Dendritic cell treated with granulocyte-macrophage colony-stimulating factor and Interleukin-4, amounts not matched to agents 40 ng/mL and 50 ng/mL, for 4 days (primary cell): ENCODE measurements at regions not wholly inside any gene's neighbourhood (a gene's known extent, or its start where the extent isn't known, plus 50 kb on each side); places are given as distances from the start of the nearest gene placed in this dataset.
"Not testable (repeated sequence)": the region's sequence is repeated elsewhere in the genome, so short reads cannot be mapped to it uniquely, and the experiment has no call there.

Experiments
- H3K27ac Mint-ChIP-seq: one replicate; pipeline ENCODE4 v1.8.0; 2022; ENCODE audit warnings: mild to moderate bottlenecking, mixed read lengths
- H3K27me3 Mint-ChIP-seq: one replicate; pipeline ENCODE4 v1.8.0; 2022; ENCODE audit warnings: mild to moderate bottlenecking, mixed read lengths
- H3K36me3 Mint-ChIP-seq: one replicate; pipeline ENCODE4 v1.8.0; 2022; ENCODE audit warnings: low read depth, mixed read lengths
- H3K4me1 Mint-ChIP-seq: one replicate; pipeline ENCODE4 v1.8.0; 2022; ENCODE audit warnings: low read depth, mixed read lengths
- H3K4me3 Mint-ChIP-seq: one replicate; pipeline ENCODE4 v1.8.0; 2022; ENCODE audit warnings: mild to moderate bottlenecking, moderate library complexity, mixed read lengths
- H3K9me3 Mint-ChIP-seq: one replicate; pipeline ENCODE4 v1.8.0; 2022; ENCODE audit warnings: mixed read lengths
- intact Hi-C: fragments of 100-400 bp; cut with micrococcal nuclease; formaldehyde crosslinking; loops from one replicate; pipeline ENCODE4 v1.15.0; 2022

- H3K9me3 Mint-ChIP-seq, H3K27me3 Mint-ChIP-seq, H3K27ac Mint-ChIP-seq, intact Hi-C loops, H3K4me3 Mint-ChIP-seq, H3K36me3 Mint-ChIP-seq, H3K4me1 Mint-ChIP-seq: not testable (repeated sequence)
Measured at GRCh38 chr2:76697439-76697838, 824.7 kb downstream of the LRRTM4 start.

GRCh38 chr2:76692908-76693307 lies 829.3 kb downstream of the LRRTM4 start:
- Mint-ChIP-seq H3K9me3 (no peaks in the 10 kb centered on the region), H3K36me3 (no peaks in the 10 kb centered on the region), H3K4me3 (no peak overlapping the region), H3K27ac (no peak overlapping the region), H3K4me1 (no peaks in the 10 kb centered on the region), H3K27me3 (no peaks in the 10 kb centered on the region)
- intact Hi-C loops, result no loop called here

- no peaks in the 10 kb centered on the region for H3K9me3 Mint-ChIP-seq
- H3K36me3 Mint-ChIP-seq, result no peaks in the 10 kb centered on the region
- H3K4me1 Mint-ChIP-seq, result no peaks in the 10 kb centered on the region
- H3K27me3 Mint-ChIP-seq, result no peaks in the 10 kb centered on the region
- H3K27ac Mint-ChIP-seq, result no peak overlapping the region
- no peak overlapping the region for H3K4me3 Mint-ChIP-seq
- intact Hi-C loops, result no loop called here
Measured at GRCh38 chr2:76688732-76689131, 833.4 kb downstream of the LRRTM4 start.

- intact Hi-C loops, result no loop called here
- H3K27ac Mint-ChIP-seq, result no peak overlapping the region
- no peak overlapping the region for H3K4me3 Mint-ChIP-seq
- H3K4me1 Mint-ChIP-seq, result no peaks in the 10 kb centered on the region
- no peaks in the 10 kb centered on the region for H3K36me3 Mint-ChIP-seq
- no peaks in the 10 kb centered on the region for H3K27me3 Mint-ChIP-seq
- H3K9me3 Mint-ChIP-seq, result no peaks in the 10 kb centered on the region
Measured at GRCh38 chr2:76687923-76688322, 834.3 kb downstream of the LRRTM4 start.

GRCh38 chr2:76684756-76685155 lies 837.4 kb downstream of the LRRTM4 start:
- Mint-ChIP-seq H3K36me3 (no peaks in the 10 kb centered on the region), H3K4me3 (no peak overlapping the region), H3K27me3 (no peaks in the 10 kb centered on the region), H3K9me3 (no peaks in the 10 kb centered on the region), H3K27ac (no peak overlapping the region), H3K4me1 (no peaks in the 10 kb centered on the region)
- intact Hi-C loops, result no loop called here

GRCh38 chr2:76679025-76679396 lies 843.2 kb downstream of the LRRTM4 start:
- no peak overlapping the region for H3K27ac Mint-ChIP-seq
- no peak overlapping the region for H3K4me3 Mint-ChIP-seq
- intact Hi-C loops, result no loop called here
- H3K4me1 Mint-ChIP-seq, result no peaks in the 10 kb centered on the region
- H3K9me3 Mint-ChIP-seq, result no peaks in the 10 kb centered on the region
- no peaks in the 10 kb centered on the region for H3K27me3 Mint-ChIP-seq
- no peaks in the 10 kb centered on the region for H3K36me3 Mint-ChIP-seq

- Mint-ChIP-seq H3K27me3 (no peaks in the 10 kb centered on the region), H3K9me3 (no peaks in the 10 kb centered on the region), H3K36me3 (no peaks in the 10 kb centered on the region), H3K27ac (no peak overlapping the region), H3K4me1 (no peaks in the 10 kb centered on the region), H3K4me3 (no peak overlapping the region)
- intact Hi-C loops, result no loop called here
Measured at GRCh38 chr2:76678383-76679024, 843.7 kb downstream of the LRRTM4 start.

- Mint-ChIP-seq H3K27ac (no peak overlapping the region), H3K9me3 (no peaks in the 10 kb centered on the region), H3K36me3 (no peaks in the 10 kb centered on the region), H3K4me1 (no peaks in the 10 kb centered on the region), H3K27me3 (no peaks in the 10 kb centered on the region), H3K4me3 (no peak overlapping the region)
- intact Hi-C loops, result no loop called here
Measured at GRCh38 chr2:76675212-76675611, 847.0 kb downstream of the LRRTM4 start.

- H3K9me3 Mint-ChIP-seq, result no peaks in the 10 kb centered on the region
- H3K4me1 Mint-ChIP-seq, result no peaks in the 10 kb centered on the region
- H3K36me3 Mint-ChIP-seq, result no peaks in the 10 kb centered on the region
- no peak overlapping the region for H3K4me3 Mint-ChIP-seq
- no peaks in the 10 kb centered on the region for H3K27me3 Mint-ChIP-seq
- no peak overlapping the region for H3K27ac Mint-ChIP-seq
- intact Hi-C loops, result no loop called here
Measured at GRCh38 chr2:76672798-76673197, 849.4 kb downstream of the LRRTM4 start.

- Mint-ChIP-seq H3K36me3 (no peaks in the 10 kb centered on the region), H3K9me3 (no peaks in the 10 kb centered on the region), H3K4me3 (no peak overlapping the region), H3K27ac (no peak overlapping the region), H3K27me3 (no peaks in the 10 kb centered on the region), H3K4me1 (no peaks in the 10 kb centered on the region)
- intact Hi-C loops, result no loop called here
Measured at GRCh38 chr2:76669966-76670465, 852.2 kb downstream of the LRRTM4 start.

- Mint-ChIP-seq H3K4me1 (no peaks in the 10 kb centered on the region), H3K27me3 (no peaks in the 10 kb centered on the region), H3K27ac (no peak overlapping the region), H3K36me3 (no peaks in the 10 kb centered on the region), H3K4me3 (no peak overlapping the region), H3K9me3 (no peaks in the 10 kb centered on the region)
- intact Hi-C loops, result no loop called here
Measured at GRCh38 chr2:76668279-76668678, 853.9 kb downstream of the LRRTM4 start.

- H3K4me1 Mint-ChIP-seq, result no peaks in the 10 kb centered on the region
- intact Hi-C loops, result no loop called here
- no peaks in the 10 kb centered on the region for H3K36me3 Mint-ChIP-seq
- no peaks in the 10 kb centered on the region for H3K27me3 Mint-ChIP-seq
- H3K4me3 Mint-ChIP-seq, result no peak overlapping the region
- H3K9me3 Mint-ChIP-seq, result no peaks in the 10 kb centered on the region
- H3K27ac Mint-ChIP-seq, result no peak overlapping the region
Measured at GRCh38 chr2:76667821-76668271, 854.3 kb downstream of the LRRTM4 start.

GRCh38 chr2:76642129-76642528 lies 880.0 kb downstream of the LRRTM4 start:
- H3K4me1 Mint-ChIP-seq, result no peaks in the 10 kb centered on the region
- H3K36me3 Mint-ChIP-seq, result no peaks in the 10 kb centered on the region
- peaks cover 9% of the 10 kb centered on the region for H3K9me3 Mint-ChIP-seq
- H3K4me3 Mint-ChIP-seq, result no peak overlapping the region
- H3K27ac Mint-ChIP-seq, result no peak overlapping the region
- intact Hi-C loops, result no loop called here
- H3K27me3 Mint-ChIP-seq, result no peaks in the 10 kb centered on the region

GRCh38 chr2:76641506-76641905 lies 880.7 kb downstream of the LRRTM4 start:
- intact Hi-C loops, result no loop called here
- no peak overlapping the region for H3K27ac Mint-ChIP-seq
- peaks cover 9% of the 10 kb centered on the region for H3K9me3 Mint-ChIP-seq
- H3K27me3 Mint-ChIP-seq, result no peaks in the 10 kb centered on the region
- no peaks in the 10 kb centered on the region for H3K36me3 Mint-ChIP-seq
- H3K4me1 Mint-ChIP-seq, result no peaks in the 10 kb centered on the region
- no peak overlapping the region for H3K4me3 Mint-ChIP-seq

- intact Hi-C loops, result no loop called here
- Mint-ChIP-seq H3K4me3 (no peak overlapping the region), H3K27me3 (no peaks in the 10 kb centered on the region), H3K36me3 (no peaks in the 10 kb centered on the region), H3K27ac (no peak overlapping the region), H3K9me3 (peaks cover 9% of the 10 kb centered on the region), H3K4me1 (no peaks in the 10 kb centered on the region)
Measured at GRCh38 chr2:76640905-76641304, 881.3 kb downstream of the LRRTM4 start.
